GM23338 (cell line): ENCODE measurements at regions not wholly inside any gene's neighbourhood (a gene's known extent, or its start where the extent isn't known, plus 50 kb on each side); places are given as distances from the start of the nearest gene placed in this dataset.
A peak's percentile ranks its signal among the peaks of the same experiment; 100 is the strongest.

Experiments
- ATAC-seq: fragments of 200-7000 bp; cut with Tn5 transposase; 3 replicates; pipeline ENCODE4 v1.9.1; 2020
- DNase-seq: peaks from one replicate; pipeline ENCODE4 v3.0.0-alpha.2; 2015; ENCODE audit warnings: low spot score
- H2AFZ ChIP-seq: fragments of 200-600 bp; sonication (generic); 2 replicates; pipeline ENCODE4 v1.8.0; 2016; ENCODE audit warnings: antibody characterized with exemption, mild to moderate bottlenecking, moderate library complexity
- H3F3A ChIP-seq: fragments of 200-600 bp; sonication (generic); replicated peaks from 2 replicates; pipeline ENCODE4 v1.8.0; 2017; ENCODE audit warnings: antibody characterized with exemption, mixed run types, low read depth
- H3K27ac ChIP-seq: fragments of 200-600 bp; sonication (generic); 2 replicates; pipeline ENCODE4 v1.6.1; 2016; ENCODE audit warnings: low read depth
- H3K27me3 ChIP-seq: fragments of 200-600 bp; sonication (generic); 2 replicates; pipeline ENCODE4 v1.8.0; 2016; ENCODE audit warnings: mild to moderate bottlenecking, mixed run types, moderate library complexity; ENCODE audit not compliant: insufficient read depth
- H3K36me3 ChIP-seq: fragments of 200-600 bp; sonication (generic); 2 replicates; pipeline ENCODE4 v1.8.0; 2016; ENCODE audit warnings: mild to moderate bottlenecking; ENCODE audit not compliant: insufficient read depth
- H3K4me1 ChIP-seq: fragments of 200-600 bp; sonication (generic); 2 replicates; pipeline ENCODE4 v1.8.0; 2016; ENCODE audit warnings: mild to moderate bottlenecking, moderate library complexity; ENCODE audit not compliant: insufficient read depth
- H3K4me2 ChIP-seq: fragments of 200-600 bp; sonication (generic); 2 replicates; pipeline ENCODE4 v1.7.1; 2017; ENCODE audit warnings: mixed run types
- H3K4me3 ChIP-seq: fragments of 200-600 bp; sonication (generic); 2 replicates; pipeline ENCODE4 v1.6.1; 2016; ENCODE audit warnings: mixed run types
- H3K79me2 ChIP-seq: fragments of 200-600 bp; sonication (generic); replicated peaks from 2 replicates; pipeline ENCODE4 v1.8.0; 2017; ENCODE audit warnings: mild to moderate bottlenecking; ENCODE audit not compliant: insufficient read depth
- H3K9me2 ChIP-seq: fragments of 200-600 bp; sonication (generic); 2 replicates; pipeline ENCODE4 v1.8.0; 2017; ENCODE audit not compliant: insufficient read depth
- H4K20me1 ChIP-seq: fragments of 200-600 bp; sonication (generic); replicated peaks from 2 replicates; pipeline ENCODE4 v1.8.0; 2017; ENCODE audit warnings: mild to moderate bottlenecking; ENCODE audit not compliant: insufficient read depth
- H3K27ac Mint-ChIP-seq: 2 replicates; pipeline ENCODE4 v1.8.0; 2020; ENCODE audit warnings: inconsistent platforms, mild to moderate bottlenecking, moderate library complexity, mixed read lengths
- H3K27me3 Mint-ChIP-seq: 3 replicates; pipeline ENCODE4 v1.8.0; 2022; ENCODE audit warnings: low read depth, mild to moderate bottlenecking, moderate library complexity, mixed read lengths, inconsistent platforms; ENCODE audit not compliant: insufficient read depth, poor library complexity
- H3K36me3 Mint-ChIP-seq: 3 replicates; pipeline ENCODE4 v1.8.0; 2021; ENCODE audit warnings: low read depth, mild to moderate bottlenecking, inconsistent platforms, moderate library complexity, mixed read lengths
- H3K4me1 Mint-ChIP-seq: 3 replicates; pipeline ENCODE4 v1.8.0; 2020; ENCODE audit warnings: mild to moderate bottlenecking, inconsistent platforms, mixed read lengths
- H3K4me3 Mint-ChIP-seq: 3 replicates; pipeline ENCODE4 v1.8.0; 2021; ENCODE audit warnings: moderate library complexity, mild to moderate bottlenecking, inconsistent platforms, mixed read lengths
- H3K9me3 Mint-ChIP-seq: 3 replicates; pipeline ENCODE4 v1.8.0; 2020; ENCODE audit warnings: moderate library complexity, mild to moderate bottlenecking, inconsistent platforms, mixed read lengths
- CREB1 ChIP-seq: fragments of 250-450 bp; sonication (Bioruptor Pico); IDR thresholded peaks from 2 replicates; pipeline ENCODE4 v1.5.0; 2020; ENCODE audit warnings: low read depth, mild to moderate bottlenecking, moderate library complexity
- CTCF ChIP-seq, 2 experiments: fragments of 200-600 bp in 1 of 2; sonication (generic) in 1 of 2; conservative IDR thresholded peaks; 2 replicates each; pipeline versions ENCODE4 v1.5.1 to v1.6.1; 2016 to 2017; ENCODE audit warnings: antibody characterized with exemption in 2 of 2, low read depth in 2 of 2, mild to moderate bottlenecking in 2 of 2, moderate library complexity in 1 of 2
- ETS1 ChIP-seq: IDR thresholded peaks from 2 replicates; pipeline ENCODE4 v1.6.1; 2016; ENCODE audit warnings: antibody characterized with exemption
- EZH2 ChIP-seq: fragments of 200-600 bp; sonication (generic); IDR thresholded peaks from one replicate; pipeline ENCODE4 v1.8.0; 2017; ENCODE audit warnings: antibody characterized with exemption, mild to moderate bottlenecking, low read depth; ENCODE audit not compliant: unreplicated experiment
- EZH2phosphoT487 ChIP-seq: fragments of 200-600 bp; sonication (generic); IDR thresholded peaks from one replicate; pipeline ENCODE4 v1.8.1; 2018; ENCODE audit warnings: antibody characterized with exemption; ENCODE audit not compliant: unreplicated experiment
- JUNB ChIP-seq: IDR thresholded peaks from one replicate; pipeline ENCODE4 v1.6.1; 2016; ENCODE audit warnings: antibody characterized with exemption; ENCODE audit not compliant: unreplicated experiment
- NANOG ChIP-seq: IDR thresholded peaks from 2 replicates; pipeline ENCODE4 v1.6.1; 2016; ENCODE audit warnings: antibody characterized with exemption, borderline replicate concordance
- POLR2AphosphoS5 ChIP-seq: IDR thresholded peaks from 2 replicates; pipeline ENCODE4 v1.6.1; 2016; ENCODE audit warnings: antibody characterized with exemption, low read depth
- STAT1 ChIP-seq: IDR thresholded peaks from one replicate; pipeline ENCODE4 v1.6.1; 2016; ENCODE audit warnings: antibody characterized with exemption; ENCODE audit not compliant: unreplicated experiment
- ZNF114 ChIP-seq: fragments of 250-450 bp; sonication (Bioruptor Pico); IDR thresholded peaks from 2 replicates; pipeline ENCODE4 v1.5.0; 2020; ENCODE audit warnings: mild to moderate bottlenecking, moderate library complexity

GRCh38 chr3:182390421-182390820, 402.9 kb upstream of the ATP11B start:
- Histone ChIP-seq H3F3A (no peaks in the 10 kb centered on the region), H3K27ac (no peak overlapping the region), H3K36me3 (no peaks in the 10 kb centered on the region), H3K79me2 (no peaks in the 10 kb centered on the region), H3K4me2 (no peak overlapping the region), H4K20me1 (no peaks in the 10 kb centered on the region), H2AFZ (no peak overlapping the region), H3K27me3 (peaks cover 16% of the 10 kb centered on the region), H3K9me2 (no peaks in the 10 kb centered on the region), H3K4me3 (no peak overlapping the region), H3K4me1 (no peaks in the 10 kb centered on the region; the same call in 1 of the 2 replicates)
- no peak overlapping the region for H3K4me3 Mint-ChIP-seq
- ATAC-seq (no peak), DNase-seq (no peak)
- H3K27ac Mint-ChIP-seq: no peak overlapping the region
- H3K9me3 Mint-ChIP-seq: peaks cover 4% of the 10 kb centered on the region; the same call in 2 of the 3 replicates
- TF ChIP-seq EZH2phosphoT487: no peak
- no peak for TF ChIP-seq EZH2
- H3K27me3 Mint-ChIP-seq: peaks cover 10% of the 10 kb centered on the region
- H3K36me3 Mint-ChIP-seq: no peaks in the 10 kb centered on the region; the same call in 2 of the 3 replicates
- peaks cover 21% of the 10 kb centered on the region for H3K4me1 Mint-ChIP-seq

GRCh38 chr3:182392182-182392937, 400.9 kb upstream of the ATP11B start:
- no peaks in the 10 kb centered on the region; the same call in 2 of the 3 replicates for H3K36me3 Mint-ChIP-seq
- peak; percentile 73 for DNase-seq
- H3K4me2 ChIP-seq: no peak overlapping the region
- H3K27ac Mint-ChIP-seq: no peak overlapping the region
- H3K9me3 Mint-ChIP-seq: peaks cover 4% of the 10 kb centered on the region; the same call in 2 of the 3 replicates
- H3K4me3 ChIP-seq: no peak overlapping the region
- no peak for TF ChIP-seq CREB1 (CRISPR knock-in tag)
- TF ChIP-seq CTCF (conservative IDR thresholded peaks at IDR 0.05; ENCODE audit: low read depth in 2 of 2): peak; percentile 63 to 78
- H3K27ac ChIP-seq: no peak overlapping the region
- no peaks in the 10 kb centered on the region for H3K79me2 ChIP-seq
- no peaks in the 10 kb centered on the region for H3K36me3 ChIP-seq
- H2AFZ ChIP-seq: no peak overlapping the region
- H3K9me2 ChIP-seq: no peaks in the 10 kb centered on the region
- no peaks in the 10 kb centered on the region for H3F3A ChIP-seq
- peaks cover 20% of the 10 kb centered on the region for H3K4me1 Mint-ChIP-seq
- H4K20me1 ChIP-seq: no peaks in the 10 kb centered on the region
- H3K27me3 ChIP-seq: no peaks in the 10 kb centered on the region
- H3K4me1 ChIP-seq: no peaks in the 10 kb centered on the region; the same call in 1 of the 2 replicates
- peaks cover 6% of the 10 kb centered on the region for H3K27me3 Mint-ChIP-seq
- H3K4me3 Mint-ChIP-seq: no peak overlapping the region
- peak; percentile 76 for ATAC-seq

- Histone ChIP-seq H3K79me2 (no peaks in the 10 kb centered on the region), H3K4me3 (no peak overlapping the region), H3K36me3 (no peaks in the 10 kb centered on the region), H3K27me3 (no peaks in the 10 kb centered on the region), H3K27ac (no peak overlapping the region), H3K9me2 (no peaks in the 10 kb centered on the region), H3F3A (no peaks in the 10 kb centered on the region), H3K4me2 (no peak overlapping the region), H4K20me1 (no peaks in the 10 kb centered on the region), H3K4me1 (no peaks in the 10 kb centered on the region; the same call in 1 of the 2 replicates), H2AFZ (no peak overlapping the region)
- H3K36me3 Mint-ChIP-seq: no peaks in the 10 kb centered on the region; the same call in 2 of the 3 replicates
- DNase-seq: no peak
- H3K27ac Mint-ChIP-seq: no peak overlapping the region
- H3K4me3 Mint-ChIP-seq: no peak overlapping the region
- H3K9me3 Mint-ChIP-seq: peaks cover 4% of the 10 kb centered on the region; the same call in 2 of the 3 replicates
- ATAC-seq: no peak
- peaks cover 20% of the 10 kb centered on the region for H3K4me1 Mint-ChIP-seq
- peaks cover 6% of the 10 kb centered on the region for H3K27me3 Mint-ChIP-seq
- TF ChIP-seq NANOG: no peak
- TF ChIP-seq EZH2phosphoT487: no peak
- TF ChIP-seq CTCF (conservative IDR thresholded peaks at IDR 0.05; ENCODE audit: low read depth in 2 of 2): no peak
- no peak for TF ChIP-seq ETS1
- TF ChIP-seq ZNF114 (CRISPR knock-in tag): no peak
- TF ChIP-seq JUNB: no peak
- TF ChIP-seq POLR2AphosphoS5: no peak
- TF ChIP-seq EZH2: no peak
- TF ChIP-seq STAT1: no peak
Measured at GRCh38 chr3:182393151-182393550, 400.2 kb upstream of the ATP11B start.
